Cardiac muscle cell (in vitro differentiated cells and primary cell): ENCODE measurements at regions not wholly inside any gene's neighbourhood (a gene's known extent, or its start where the extent isn't known, plus 50 kb on each side); places are given as distances from the start of the nearest gene placed in this dataset.
A peak's percentile ranks its signal among the peaks of the same experiment; 100 is the strongest.

Source experiments
- DNase-seq, 2 donors: peaks; one replicate each; pipeline versions ENCODE4 v3.0.0 to v3.0.0-alpha.2; 2010 to 2017; ENCODE audit warnings: low read depth in 1 of 2, low spot score in 1 of 2
- H3K27ac ChIP-seq: fragments of 200-600 bp; sonication (generic); 2 replicates; pipeline ENCODE4 v1.5.1; 2016
- H3K27me3 ChIP-seq: fragments of 200-600 bp; sonication (generic); 2 replicates; pipeline ENCODE4 v1.6.0; 2016; ENCODE audit warnings: control low read depth
- H3K36me3 ChIP-seq: fragments of 200-600 bp; sonication (generic); 2 replicates; pipeline ENCODE4 v1.5.1; 2016; ENCODE audit warnings: control low read depth
- H3K4me1 ChIP-seq: fragments of 200-600 bp; sonication (generic); 2 replicates; pipeline ENCODE4 v1.8.1; 2017; ENCODE audit warnings: low read depth, mild to moderate bottlenecking, mixed run types
- H3K4me3 ChIP-seq: fragments of 200-600 bp; sonication (generic); 2 replicates; pipeline ENCODE4 v1.5.1; 2016; ENCODE audit warnings: mild to moderate bottlenecking
- H3K9me3 ChIP-seq: fragments of 200-600 bp; sonication (generic); 2 replicates; pipeline ENCODE4 v1.5.1; 2017; ENCODE audit warnings: low read depth, mild to moderate bottlenecking, control low read depth
- TF ChIP-seq, protein P1 (sequence below): IDR thresholded peaks from 2 replicates; pipeline ENCODE4 v1.5.1; 2012; ENCODE audit warnings: low read depth, mild to moderate bottlenecking, low read length

DNA sequence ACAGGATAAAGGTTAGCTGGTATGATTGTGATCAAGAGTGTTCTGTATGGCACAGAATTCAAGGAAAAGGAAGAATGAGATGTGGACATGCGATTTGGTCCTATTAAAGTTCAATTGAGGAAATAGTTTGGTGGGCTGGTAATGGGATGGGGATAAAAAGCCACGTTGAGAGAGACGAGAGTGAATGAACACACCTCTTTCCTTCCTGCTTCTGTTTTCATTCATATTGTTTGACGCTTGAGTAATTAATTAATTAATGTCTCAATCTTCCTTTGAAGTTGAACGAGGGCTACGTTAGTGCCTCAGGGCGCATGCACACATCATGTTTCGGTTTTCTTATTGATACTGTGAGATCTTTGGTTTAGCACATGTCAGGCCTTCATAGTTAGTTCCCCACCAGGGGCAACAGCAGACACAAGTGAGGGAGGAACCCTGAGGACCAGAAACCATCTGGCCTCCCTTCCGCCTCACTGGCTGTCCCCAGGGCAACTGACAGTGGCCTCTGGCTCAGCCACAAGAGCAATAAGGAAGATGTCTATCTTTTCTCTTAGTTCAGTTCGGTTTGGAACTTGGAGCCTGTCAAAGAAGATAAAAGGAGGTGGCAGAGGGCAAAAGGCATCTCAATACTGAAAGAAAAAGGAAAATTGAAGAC, 116.0 kb downstream of the LIPG start:
- no peaks in the 10 kb centered on the region for H3K27me3 ChIP-seq
- TF ChIP-seq, protein P1, sequence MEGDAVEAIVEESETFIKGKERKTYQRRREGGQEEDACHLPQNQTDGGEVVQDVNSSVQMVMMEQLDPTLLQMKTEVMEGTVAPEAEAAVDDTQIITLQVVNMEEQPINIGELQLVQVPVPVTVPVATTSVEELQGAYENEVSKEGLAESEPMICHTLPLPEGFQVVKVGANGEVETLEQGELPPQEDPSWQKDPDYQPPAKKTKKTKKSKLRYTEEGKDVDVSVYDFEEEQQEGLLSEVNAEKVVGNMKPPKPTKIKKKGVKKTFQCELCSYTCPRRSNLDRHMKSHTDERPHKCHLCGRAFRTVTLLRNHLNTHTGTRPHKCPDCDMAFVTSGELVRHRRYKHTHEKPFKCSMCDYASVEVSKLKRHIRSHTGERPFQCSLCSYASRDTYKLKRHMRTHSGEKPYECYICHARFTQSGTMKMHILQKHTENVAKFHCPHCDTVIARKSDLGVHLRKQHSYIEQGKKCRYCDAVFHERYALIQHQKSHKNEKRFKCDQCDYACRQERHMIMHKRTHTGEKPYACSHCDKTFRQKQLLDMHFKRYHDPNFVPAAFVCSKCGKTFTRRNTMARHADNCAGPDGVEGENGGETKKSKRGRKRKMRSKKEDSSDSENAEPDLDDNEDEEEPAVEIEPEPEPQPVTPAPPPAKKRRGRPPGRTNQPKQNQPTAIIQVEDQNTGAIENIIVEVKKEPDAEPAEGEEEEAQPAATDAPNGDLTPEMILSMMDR, result no peak
- DNase-seq, result no peak
- H3K27ac ChIP-seq, result no peak overlapping the region
- H3K4me1 ChIP-seq, result peaks cover 6% of the 10 kb centered on the region
- no peaks in the 10 kb centered on the region for H3K36me3 ChIP-seq
- H3K9me3 ChIP-seq, result no peaks in the 10 kb centered on the region
- H3K4me3 ChIP-seq, result no peak overlapping the region

DNA sequence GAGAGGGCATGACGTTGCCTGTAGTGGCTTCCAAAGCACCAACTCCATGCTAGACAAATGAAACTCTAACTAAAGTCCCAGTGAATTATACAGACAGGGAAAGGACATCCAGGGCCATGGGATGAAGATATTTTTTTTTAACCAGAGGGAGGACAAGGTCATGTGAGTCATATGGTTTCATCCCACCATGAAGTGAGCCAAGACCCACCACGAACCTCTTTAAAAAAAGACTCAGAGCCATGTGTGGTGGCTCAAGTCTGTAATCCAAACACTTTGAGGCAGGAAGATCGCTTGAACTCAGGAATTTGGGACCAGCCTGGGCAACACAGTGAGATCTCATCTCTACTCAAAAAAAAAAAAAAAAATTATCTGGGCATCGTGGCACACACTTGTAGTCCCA, 115.2 kb downstream of the LIPG start:
- H3K27me3 ChIP-seq, result no peaks in the 10 kb centered on the region
- no peak overlapping the region for H3K4me3 ChIP-seq
- DNase-seq, result no peak

DNA sequence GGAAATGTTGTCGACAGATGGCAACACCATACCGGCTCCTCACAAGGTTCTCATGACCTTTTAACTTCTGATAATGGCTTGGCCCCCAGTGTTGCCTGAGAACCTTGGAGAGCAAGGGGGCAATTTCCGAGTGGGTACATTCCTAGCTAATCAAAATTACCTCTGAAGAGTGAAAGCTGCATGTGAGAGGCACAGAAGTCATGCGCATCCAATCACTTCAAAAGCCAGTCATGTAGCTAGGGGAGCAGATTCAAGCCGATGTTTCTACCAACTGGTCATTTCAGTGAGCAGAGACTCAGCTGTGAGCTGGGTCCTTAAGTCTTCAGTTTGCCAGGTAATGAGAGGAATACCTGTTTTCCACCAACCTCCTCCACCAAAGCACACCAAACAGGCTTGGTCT, 111.4 kb downstream of the LIPG start:
- Histone ChIP-seq H3K36me3 (no peaks in the 10 kb centered on the region), H3K4me3 (no peak overlapping the region), H3K9me3 (no peaks in the 10 kb centered on the region), H3K27ac (no peak overlapping the region), H3K4me1 (peaks cover 6% of the 10 kb centered on the region), H3K27me3 (no peaks in the 10 kb centered on the region)
- DNase-seq, result peak in 1 of 2 donors; percentile 52
- TF ChIP-seq, protein P1, result no peak

More for the DNA sequence above, 115.2 kb downstream of the LIPG start:
- TF ChIP-seq, protein P1, result no peak
- Histone ChIP-seq H3K36me3 (no peaks in the 10 kb centered on the region), H3K9me3 (no peaks in the 10 kb centered on the region), H3K4me1 (peaks cover 6% of the 10 kb centered on the region), H3K27ac (no peak overlapping the region)

DNA sequence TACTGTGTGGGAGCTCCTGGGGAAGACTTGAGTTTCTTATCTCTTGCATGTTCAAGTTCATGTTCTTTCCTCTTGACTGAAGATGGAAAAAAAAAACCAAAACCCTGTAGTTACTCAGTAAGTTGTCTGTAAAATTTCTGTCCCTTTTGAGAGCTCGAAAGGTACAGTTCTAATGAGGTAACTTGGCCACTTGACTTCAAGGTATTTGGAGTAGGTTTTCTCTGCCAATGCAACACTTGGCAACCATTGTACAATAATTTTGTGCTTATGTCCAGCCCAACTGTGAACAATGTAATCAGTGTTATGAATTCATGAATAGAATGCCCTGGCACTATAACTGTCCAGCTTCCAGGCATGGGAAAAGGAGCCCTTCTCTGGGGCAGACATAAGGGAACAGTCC, 111.0 kb downstream of the LIPG start:
- H3K27ac ChIP-seq, result peak overlapping the region; percentile 34
- DNase-seq, result no peak
- no peaks in the 10 kb centered on the region for H3K27me3 ChIP-seq
- no peaks in the 10 kb centered on the region for H3K9me3 ChIP-seq
- TF ChIP-seq, protein P1, result no peak
- H3K4me1 ChIP-seq, result peaks cover 6% of the 10 kb centered on the region
- H3K36me3 ChIP-seq, result no peaks in the 10 kb centered on the region
- H3K4me3 ChIP-seq, result no peak overlapping the region

DNA sequence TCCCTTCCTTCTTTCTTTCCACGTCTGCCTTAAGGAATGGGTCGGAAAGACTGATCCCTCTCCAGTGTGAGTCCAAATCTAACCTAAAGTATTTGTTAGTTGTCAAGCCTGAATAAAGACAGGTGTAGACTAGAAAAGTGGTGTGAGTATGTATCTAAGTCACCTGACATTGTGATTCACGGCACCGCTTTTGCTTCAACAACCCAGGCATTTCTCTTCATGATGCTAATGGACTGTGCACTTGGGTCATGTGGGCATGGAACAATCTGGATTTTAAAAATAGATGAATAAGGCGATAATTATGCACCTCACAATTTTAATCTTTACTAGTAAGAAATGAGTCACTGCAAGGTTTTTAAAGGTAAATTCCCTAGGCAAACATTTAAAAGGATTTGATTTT, 107.5 kb downstream of the LIPG start:
- no peaks in the 10 kb centered on the region for H3K27me3 ChIP-seq
- no peak for DNase-seq
- no peak overlapping the region for H3K4me3 ChIP-seq
- TF ChIP-seq, protein P1, result no peak
- H3K9me3 ChIP-seq, result no peaks in the 10 kb centered on the region
- H3K27ac ChIP-seq, result no peak overlapping the region
- peaks cover 6% of the 10 kb centered on the region for H3K4me1 ChIP-seq
- no peaks in the 10 kb centered on the region for H3K36me3 ChIP-seq
